T-cell (primary cell): ENCODE measurements at regions not wholly inside any gene's neighbourhood (a gene's known extent, or its start where the extent isn't known, plus 50 kb on each side); places are given as distances from the start of the nearest gene placed in this dataset.

ENCODE experiments used
- ATAC-seq, 4 experiments: fragments of 200-7000 bp in 3 of 4; fragments of 150-1000 bp in 1 of 4; cut with Tn5 transposase; replicated peaks in 1 of 4; 1 replicate in 3 of 4; 2 replicates in 1 of 4; pipeline ENCODE4 v1.10.0; 2021; ENCODE audit warnings: moderate library complexity in 3 of 4, mild to moderate bottlenecking in 2 of 4, moderate number of reproducible peaks in 1 of 4
- CTCF ChIA-PET, 2 donors: fragments of 300-600 bp; sonication (Branson Sonifier 250); formaldehyde crosslinking; loops; one replicate each; lab custom pipeline; 2022; ENCODE audit warnings: antibody characterized with exemption in 2 of 2; lab: Charles Lee
- POLR2A ChIA-PET, 2 donors: fragments of 300-600 bp; sonication (Branson Sonifier 250); formaldehyde crosslinking; loops; one replicate each; lab custom pipeline; 2022; ENCODE audit warnings: antibody characterized with exemption in 2 of 2; lab: Charles Lee
- DNase-seq, 35 experiments: peaks; one replicate each; pipeline versions ENCODE4 v3.0.0 to v3.0.0-alpha.2; 2013 to 2023
- H3K27ac ChIP-seq: one replicate; pipeline ENCODE4 v1.5.1; 2013; ENCODE audit warnings: low read length
- H3K27me3 ChIP-seq, 2 experiments: replicated peaks in 1 of 2; 1 replicate in 1 of 2; 2 replicates in 1 of 2; pipeline versions ENCODE4 v1.6.1 to v1.7.0; 2013; ENCODE audit warnings: low read length in 1 of 2, mixed read lengths in 1 of 2; ENCODE audit not compliant: control insufficient read depth in 2 of 2, insufficient read depth in 2 of 2; ENCODE audit errors: extremely low read depth in 1 of 2
- H3K36me3 ChIP-seq, 2 donors: 1 replicate in 1 of 2; 2 replicates in 1 of 2; pipeline versions ENCODE4 v1.6.1 to v1.7.0; 2013; ENCODE audit warnings: low read length in 1 of 2; ENCODE audit not compliant: control insufficient read depth in 2 of 2, insufficient read depth in 1 of 2; ENCODE audit errors: extremely low read depth in 1 of 2
- H3K4me1 ChIP-seq, 2 experiments: 1 replicate in 1 of 2; 2 replicates in 1 of 2; pipeline versions ENCODE4 v1.6.1 to v1.7.0; 2013; ENCODE audit warnings: low read length in 2 of 2, mixed read lengths in 1 of 2; ENCODE audit not compliant: insufficient read depth in 2 of 2, control insufficient read depth in 1 of 2; ENCODE audit errors: extremely low read depth in 1 of 2
- H3K4me3 ChIP-seq, 2 donors: 1 replicate in 1 of 2; 2 replicates in 1 of 2; pipeline versions ENCODE4 v1.5.1 to v1.7.0; 2013; ENCODE audit warnings: mild to moderate bottlenecking in 2 of 2, low read length in 1 of 2, moderate library complexity in 1 of 2; ENCODE audit not compliant: control insufficient read depth in 1 of 2; ENCODE audit errors: extremely low read depth in 1 of 2
- H3K9me3 ChIP-seq: 2 replicates; pipeline ENCODE4 v1.7.0; 2013
- H3K27ac Mint-ChIP-seq, 2 donors: one replicate each; pipeline ENCODE4 v1.8.0; 2020 to 2021; ENCODE audit warnings: mild to moderate bottlenecking in 2 of 2, mixed read lengths in 2 of 2
- H3K27me3 Mint-ChIP-seq, 2 donors: one replicate each; pipeline ENCODE4 v1.8.0; 2021 to 2022; ENCODE audit warnings: mixed read lengths in 2 of 2
- H3K36me3 Mint-ChIP-seq: one replicate; pipeline ENCODE4 v1.8.0; 2021; ENCODE audit warnings: mixed read lengths
- H3K4me1 Mint-ChIP-seq, 3 donors: one replicate each; pipeline ENCODE4 v1.8.0; 2020 to 2022; ENCODE audit warnings: mixed read lengths in 3 of 3, mild to moderate bottlenecking in 1 of 3
- H3K4me3 Mint-ChIP-seq, 3 donors: one replicate each; pipeline ENCODE4 v1.8.0; 2020 to 2022; ENCODE audit warnings: mild to moderate bottlenecking in 3 of 3, mixed read lengths in 3 of 3, moderate library complexity in 3 of 3
- H3K9me3 Mint-ChIP-seq, 3 donors: one replicate each; pipeline ENCODE4 v1.8.0; 2020 to 2022; ENCODE audit warnings: mixed read lengths in 3 of 3
- WGBS: methylation state at CpG from one replicate; pipeline ENCODE4 v1.1.5; 2013; ENCODE audit warnings: missing lambda C conversion rate; ENCODE audit not compliant: insufficient coverage; 5-methylcytosine and 5-hydroxymethylcytosine counted together

DNA sequence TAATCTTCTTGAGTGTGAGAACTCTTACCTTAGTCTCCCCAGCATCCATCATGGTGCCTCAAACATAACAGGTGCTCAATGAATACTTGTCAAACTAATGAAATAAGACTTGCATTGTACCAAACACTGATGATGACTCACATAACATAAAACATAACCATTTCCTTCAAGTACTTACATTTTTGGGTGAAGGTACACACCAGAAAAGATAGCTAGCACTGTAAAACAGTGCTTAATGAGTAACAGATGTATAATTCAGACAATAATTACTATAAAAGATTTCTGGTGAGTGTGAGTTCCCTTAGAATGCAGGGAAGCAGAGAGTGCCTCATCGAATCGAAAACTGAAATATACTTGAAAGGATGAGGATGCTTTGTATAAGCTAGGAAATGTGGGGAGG lies 70.1 kb upstream of the HCCS start:
- Mint-ChIP-seq H3K4me1 (no peaks in the 10 kb centered on the region), H3K27me3 (no peaks in the 10 kb centered on the region), H3K36me3 (no peaks in the 10 kb centered on the region), H3K27ac (no peak overlapping the region), H3K9me3 (peaks cover 4 to 5% (median 5%) of the 10 kb centered on the region in 3 donors), H3K4me3 (no peak overlapping the region)
- no CpG with 5 or more reads among the region's 2 CpGs for WGBS
- ATAC-seq = no peak
- no peak for DNase-seq
- Histone ChIP-seq H3K36me3 (no peaks in the 10 kb centered on the region), H3K4me1 (no peaks in the 10 kb centered on the region), H3K27me3 (no peaks in the 10 kb centered on the region), H3K4me3 (no peak overlapping the region), H3K9me3 (no peaks in the 10 kb centered on the region), H3K27ac (no peak overlapping the region)
- CTCF ChIA-PET = no interaction called here
- POLR2A ChIA-PET = no interaction called here

DNA sequence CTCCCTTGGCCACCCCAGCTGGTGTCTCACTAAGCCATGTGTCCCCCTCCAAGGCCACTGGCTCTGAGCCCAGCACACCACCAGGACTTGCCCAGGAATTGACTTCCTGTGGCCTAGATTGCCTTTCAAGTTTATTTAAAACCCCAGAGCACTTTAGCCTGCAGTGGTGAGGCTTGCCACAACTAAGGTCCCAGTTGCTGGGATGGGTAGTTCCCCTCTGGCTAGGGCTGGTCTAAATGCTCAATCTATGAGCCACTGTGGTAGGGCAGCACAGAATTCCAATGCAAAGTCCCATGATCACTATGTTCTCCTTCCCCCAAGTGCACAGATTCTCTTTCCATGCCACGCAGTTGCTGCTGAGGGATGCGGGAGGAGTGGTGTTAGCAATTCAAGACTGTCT lies 61.1 kb upstream of the HCCS start:
- Mint-ChIP-seq H3K9me3 (peaks cover 5 to 14% (median 8%) of the 10 kb centered on the region in 3 donors), H3K27me3 (no peaks in the 10 kb centered on the region), H3K27ac (no peak overlapping the region), H3K4me3 (no peak overlapping the region), H3K4me1 (no peaks in the 10 kb centered on the region), H3K36me3 (no peaks in the 10 kb centered on the region)
- Histone ChIP-seq H3K36me3 (no peaks in the 10 kb centered on the region), H3K27me3 (no peaks in the 10 kb centered on the region), H3K4me3 (no peak overlapping the region), H3K27ac (no peak overlapping the region), H3K9me3 (no peaks in the 10 kb centered on the region), H3K4me1 (no peaks in the 10 kb centered on the region)
- POLR2A ChIA-PET = no interaction called here
- CTCF ChIA-PET = no interaction called here
- no peak for ATAC-seq
- no peak for DNase-seq
- no CpG with 5 or more reads among the region's 2 CpGs for WGBS

GRCh38 chrX:11053351-11053750 lies 57.8 kb upstream of the HCCS start:
- ATAC-seq = no peak
- H3K4me3 ChIP-seq = no peak overlapping the region
- no peak for DNase-seq
- Mint-ChIP-seq H3K27ac (no peak overlapping the region), H3K4me3 (no peak overlapping the region), H3K27me3 (peaks cover 0 to 1% of the 10 kb centered on the region in 2 donors), H3K36me3 (no peaks in the 10 kb centered on the region), H3K9me3 (peaks cover 0 to 8% (median 4%) of the 10 kb centered on the region in 3 donors), H3K4me1 (no peaks in the 10 kb centered on the region)
- CTCF ChIA-PET = no interaction called here
- POLR2A ChIA-PET = interaction anchor here in 1 of 2 donors (0.6 kb wide), 1 partner anchor 854 kb away, joined by 3 read pairs; no protein-coding TSS in a partner anchor
- no peaks in the 10 kb centered on the region for H3K4me1 ChIP-seq
- H3K9me3 ChIP-seq = no peaks in the 10 kb centered on the region
- H3K27ac ChIP-seq = no peak overlapping the region
- H3K27me3 ChIP-seq = no peaks in the 10 kb centered on the region
- no peaks in the 10 kb centered on the region for H3K36me3 ChIP-seq

DNA sequence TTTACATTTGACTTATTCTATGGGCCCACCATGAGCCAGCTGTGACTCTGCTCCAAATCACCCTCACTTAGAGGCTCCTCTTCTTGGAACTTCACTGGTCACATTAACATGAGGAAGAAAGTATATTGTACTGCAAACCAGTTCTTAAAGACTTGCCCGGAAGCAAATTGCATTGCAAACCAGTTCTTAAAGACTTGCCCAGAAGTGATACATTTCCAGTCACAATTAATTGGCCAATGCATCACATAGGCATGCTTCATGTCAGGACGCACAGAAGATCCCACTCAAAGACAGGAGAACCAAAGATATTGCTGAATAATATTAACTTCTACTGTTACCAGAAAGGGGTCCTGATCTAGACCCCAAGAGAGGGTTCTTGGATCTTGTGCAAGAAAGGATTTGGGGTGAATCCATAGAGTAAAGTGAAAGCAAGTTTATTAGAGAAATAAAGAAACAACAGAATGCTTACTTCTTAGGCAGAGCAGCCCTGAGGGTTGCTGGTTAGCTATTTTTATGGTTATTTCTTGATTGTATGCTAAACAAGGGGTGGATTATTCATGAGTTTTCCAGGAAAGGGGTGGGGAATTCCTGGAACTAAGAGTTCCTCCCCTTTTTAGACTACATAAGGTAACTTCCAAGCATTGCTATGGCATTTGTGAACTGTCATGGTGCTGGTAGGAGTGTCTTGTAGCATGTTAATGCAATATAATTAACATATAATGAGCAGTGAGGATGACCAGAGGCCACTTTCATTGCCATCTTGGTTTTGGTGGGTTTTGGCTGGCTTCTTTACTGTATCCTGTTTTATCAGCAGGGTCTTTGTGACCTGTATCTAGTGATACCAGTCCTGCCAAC lies 54.6 kb upstream of the HCCS start:
- Mint-ChIP-seq H3K4me1 (no peaks in the 10 kb centered on the region), H3K9me3 (peaks cover 0 to 4% (median 4%) of the 10 kb centered on the region in 3 donors), H3K27ac (no peak overlapping the region), H3K27me3 (peaks cover 0 to 12% of the 10 kb centered on the region in 2 donors), H3K4me3 (no peak overlapping the region), H3K36me3 (no peaks in the 10 kb centered on the region)
- no peaks in the 10 kb centered on the region for H3K36me3 ChIP-seq
- ChIA-PET CTCF (no interaction called here), POLR2A (no interaction called here)
- no peak overlapping the region for H3K27ac ChIP-seq
- no peak for DNase-seq
- no peaks in the 10 kb centered on the region for H3K9me3 ChIP-seq
- no peaks in the 10 kb centered on the region for H3K27me3 ChIP-seq
- H3K4me3 ChIP-seq = no peak overlapping the region
- no peaks in the 10 kb centered on the region for H3K4me1 ChIP-seq
- WGBS = no CpG with 5 or more reads among the region's 2 CpGs
- ATAC-seq = no peak

- POLR2A ChIA-PET = no interaction called here
Observed at GRCh38 chrX:11059933-11060332, 51.2 kb upstream of the HCCS start.

More at GRCh38 chrX:11059933-11060332, 51.2 kb upstream of the HCCS start:
- H3K9me3 ChIP-seq = no peaks in the 10 kb centered on the region
- H3K4me3 ChIP-seq = no peak overlapping the region
- no peaks in the 10 kb centered on the region for H3K27me3 ChIP-seq
- ATAC-seq = no peak
- CTCF ChIA-PET = no interaction called here
- Mint-ChIP-seq H3K36me3 (no peaks in the 10 kb centered on the region), H3K27ac (no peak overlapping the region), H3K27me3 (peaks cover 0 to 12% of the 10 kb centered on the region in 2 donors), H3K4me3 (no peak overlapping the region), H3K9me3 (peaks cover 0 to 4% (median 4%) of the 10 kb centered on the region in 3 donors), H3K4me1 (no peaks in the 10 kb centered on the region)
- no peak overlapping the region for H3K27ac ChIP-seq
- H3K4me1 ChIP-seq = no peaks in the 10 kb centered on the region
- DNase-seq = no peak
- WGBS = no CpG with 5 or more reads among the region's 2 CpGs
- H3K36me3 ChIP-seq = no peaks in the 10 kb centered on the region
